ENCODE measurements at regions not wholly inside any gene's neighbourhood (a gene's known extent, or its start where the extent isn't known, plus 50 kb on each side); places are given as distances from the start of the nearest gene placed in this dataset.

DNA sequence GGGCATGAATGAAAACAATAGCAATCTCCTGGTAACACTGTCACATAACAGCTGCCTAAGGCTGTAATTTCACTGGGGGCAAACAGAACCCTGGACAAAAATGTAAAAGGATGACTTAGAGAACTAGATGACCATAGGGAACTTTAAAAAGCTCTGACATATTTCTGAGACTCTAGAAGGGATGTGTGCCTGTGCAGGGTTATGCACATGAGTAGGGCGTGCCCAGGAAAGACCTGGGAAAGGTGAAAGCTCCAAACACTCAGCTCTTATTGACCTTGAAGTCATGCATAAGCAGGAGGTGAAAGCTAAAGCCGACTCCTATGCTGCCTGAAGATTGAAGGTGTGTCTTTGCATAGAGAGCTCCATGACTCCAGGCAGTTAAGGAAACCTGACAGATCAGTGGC is 118.4 kb upstream of the BTBD3 start (continued):
- TF ChIP-seq, protein P1, sequence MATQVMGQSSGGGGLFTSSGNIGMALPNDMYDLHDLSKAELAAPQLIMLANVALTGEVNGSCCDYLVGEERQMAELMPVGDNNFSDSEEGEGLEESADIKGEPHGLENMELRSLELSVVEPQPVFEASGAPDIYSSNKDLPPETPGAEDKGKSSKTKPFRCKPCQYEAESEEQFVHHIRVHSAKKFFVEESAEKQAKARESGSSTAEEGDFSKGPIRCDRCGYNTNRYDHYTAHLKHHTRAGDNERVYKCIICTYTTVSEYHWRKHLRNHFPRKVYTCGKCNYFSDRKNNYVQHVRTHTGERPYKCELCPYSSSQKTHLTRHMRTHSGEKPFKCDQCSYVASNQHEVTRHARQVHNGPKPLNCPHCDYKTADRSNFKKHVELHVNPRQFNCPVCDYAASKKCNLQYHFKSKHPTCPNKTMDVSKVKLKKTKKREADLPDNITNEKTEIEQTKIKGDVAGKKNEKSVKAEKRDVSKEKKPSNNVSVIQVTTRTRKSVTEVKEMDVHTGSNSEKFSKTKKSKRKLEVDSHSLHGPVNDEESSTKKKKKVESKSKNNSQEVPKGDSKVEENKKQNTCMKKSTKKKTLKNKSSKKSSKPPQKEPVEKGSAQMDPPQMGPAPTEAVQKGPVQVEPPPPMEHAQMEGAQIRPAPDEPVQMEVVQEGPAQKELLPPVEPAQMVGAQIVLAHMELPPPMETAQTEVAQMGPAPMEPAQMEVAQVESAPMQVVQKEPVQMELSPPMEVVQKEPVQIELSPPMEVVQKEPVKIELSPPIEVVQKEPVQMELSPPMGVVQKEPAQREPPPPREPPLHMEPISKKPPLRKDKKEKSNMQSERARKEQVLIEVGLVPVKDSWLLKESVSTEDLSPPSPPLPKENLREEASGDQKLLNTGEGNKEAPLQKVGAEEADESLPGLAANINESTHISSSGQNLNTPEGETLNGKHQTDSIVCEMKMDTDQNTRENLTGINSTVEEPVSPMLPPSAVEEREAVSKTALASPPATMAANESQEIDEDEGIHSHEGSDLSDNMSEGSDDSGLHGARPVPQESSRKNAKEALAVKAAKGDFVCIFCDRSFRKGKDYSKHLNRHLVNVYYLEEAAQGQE (IDR thresholded peaks at IDR 0.05; ENCODE audit: unreplicated experiment) = no peak
- no peak for TF ChIP-seq STAT1 (IDR thresholded peaks at IDR 0.05; ENCODE audit: unreplicated experiment)
- no peak for TF ChIP-seq ZNF331 (CRISPR knock-in tag; IDR thresholded peaks at IDR 0.05; ENCODE audit: low read depth)
- no peak for TF ChIP-seq POLR2AphosphoS5 (IDR thresholded peaks at IDR 0.05; ENCODE audit: low read depth)
- no peak for TF ChIP-seq NANOG (IDR thresholded peaks at IDR 0.05; ENCODE audit: borderline replicate concordance)
- TF ChIP-seq, protein P2, sequence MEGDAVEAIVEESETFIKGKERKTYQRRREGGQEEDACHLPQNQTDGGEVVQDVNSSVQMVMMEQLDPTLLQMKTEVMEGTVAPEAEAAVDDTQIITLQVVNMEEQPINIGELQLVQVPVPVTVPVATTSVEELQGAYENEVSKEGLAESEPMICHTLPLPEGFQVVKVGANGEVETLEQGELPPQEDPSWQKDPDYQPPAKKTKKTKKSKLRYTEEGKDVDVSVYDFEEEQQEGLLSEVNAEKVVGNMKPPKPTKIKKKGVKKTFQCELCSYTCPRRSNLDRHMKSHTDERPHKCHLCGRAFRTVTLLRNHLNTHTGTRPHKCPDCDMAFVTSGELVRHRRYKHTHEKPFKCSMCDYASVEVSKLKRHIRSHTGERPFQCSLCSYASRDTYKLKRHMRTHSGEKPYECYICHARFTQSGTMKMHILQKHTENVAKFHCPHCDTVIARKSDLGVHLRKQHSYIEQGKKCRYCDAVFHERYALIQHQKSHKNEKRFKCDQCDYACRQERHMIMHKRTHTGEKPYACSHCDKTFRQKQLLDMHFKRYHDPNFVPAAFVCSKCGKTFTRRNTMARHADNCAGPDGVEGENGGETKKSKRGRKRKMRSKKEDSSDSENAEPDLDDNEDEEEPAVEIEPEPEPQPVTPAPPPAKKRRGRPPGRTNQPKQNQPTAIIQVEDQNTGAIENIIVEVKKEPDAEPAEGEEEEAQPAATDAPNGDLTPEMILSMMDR (conservative IDR thresholded peaks at IDR 0.05; ENCODE audit: low read depth in 2 of 2) = no peak
- no peak for TF ChIP-seq JUNB (IDR thresholded peaks at IDR 0.05; ENCODE audit: unreplicated experiment)
- TF ChIP-seq CREB1 (CRISPR knock-in tag; IDR thresholded peaks at IDR 0.05; ENCODE audit: low read depth) = no peak

DNA sequence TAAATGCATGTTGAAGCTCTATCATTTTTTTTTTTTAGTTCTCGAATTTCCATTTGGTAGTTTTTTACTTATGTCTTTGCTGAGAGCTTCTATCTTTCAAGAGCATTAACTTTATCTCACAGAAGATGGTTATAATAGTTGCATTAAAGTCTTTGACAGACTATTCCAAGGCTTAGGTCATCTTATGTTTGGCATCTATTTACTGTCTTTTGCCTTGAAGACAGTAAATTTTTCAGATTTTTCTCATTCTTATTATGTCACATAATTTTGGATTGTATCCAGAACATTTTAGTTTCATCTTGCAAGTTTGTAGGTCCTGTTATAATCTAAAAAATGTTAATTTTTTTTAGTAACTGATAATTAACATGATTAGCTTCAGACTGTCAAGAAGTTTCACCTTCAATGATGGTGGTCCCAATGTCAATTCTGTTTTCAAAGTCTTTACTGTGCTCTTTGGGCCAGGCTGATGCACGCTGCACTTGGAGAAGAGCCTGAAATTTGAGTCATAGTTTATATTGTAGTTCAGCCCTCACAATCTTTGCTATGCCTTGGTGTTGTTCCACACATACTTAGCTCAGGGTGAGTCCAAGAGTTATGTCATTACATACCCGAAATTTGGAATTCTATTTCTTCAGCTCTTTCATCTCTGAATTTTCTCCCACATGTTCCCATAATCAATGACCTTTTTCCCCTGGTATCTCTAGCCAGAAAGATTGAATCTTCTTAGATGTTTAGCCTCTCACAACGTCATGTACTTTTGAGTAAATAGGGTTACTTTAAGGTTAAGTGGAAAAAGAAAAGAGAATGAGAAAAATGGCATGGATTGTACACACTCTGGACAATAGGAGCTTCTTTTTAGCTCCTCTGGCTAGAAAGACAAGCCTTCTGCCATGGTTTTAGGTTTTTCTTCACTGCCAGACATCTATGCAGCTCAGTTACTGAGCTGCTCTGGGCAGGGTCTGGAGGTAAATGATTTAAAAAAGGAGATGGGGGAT is 110.3 kb upstream of the BTBD3 start:
- Mint-ChIP-seq H3K4me1 (peaks cover 18% of the 10 kb centered on the region), H3K4me3 (no peak overlapping the region), H3K36me3 (ENCODE audit: low read depth) (no peaks in the 10 kb centered on the region), H3K27ac (no peak overlapping the region), H3K9me3 (no peaks in the 10 kb centered on the region), H3K27me3 (ENCODE audit: insufficient read depth, low read depth, poor library complexity) (no peaks in the 10 kb centered on the region)
- H3K9me2 ChIP-seq (ENCODE audit: insufficient read depth) = no peaks in the 10 kb centered on the region
- H3F3A ChIP-seq (replicated peaks; ENCODE audit: low read depth) = no peaks in the 10 kb centered on the region
- H4K20me1 ChIP-seq (replicated peaks; ENCODE audit: insufficient read depth) = no peaks in the 10 kb centered on the region
- no peaks in the 10 kb centered on the region for H3K36me3 ChIP-seq (ENCODE audit: insufficient read depth)
- no peaks in the 10 kb centered on the region for H3K27me3 ChIP-seq (ENCODE audit: insufficient read depth)
- no peak overlapping the region for H2AFZ ChIP-seq
- no peak for DNase-seq (ENCODE audit: low spot score)
- peaks cover 4% of the 10 kb centered on the region; the same call in 1 of the 2 replicates for H3K4me1 ChIP-seq (ENCODE audit: insufficient read depth)
- no peaks in the 10 kb centered on the region for H3K79me2 ChIP-seq (replicated peaks; ENCODE audit: insufficient read depth)
- H3K4me2 ChIP-seq = no peak overlapping the region
- ATAC-seq = no peak
- H3K4me3 ChIP-seq = no peak overlapping the region
- no peak overlapping the region for H3K27ac ChIP-seq (ENCODE audit: low read depth)
- TF ChIP-seq JUNB (IDR thresholded peaks at IDR 0.05; ENCODE audit: unreplicated experiment) = no peak
- no peak for TF ChIP-seq CREB1 (CRISPR knock-in tag; IDR thresholded peaks at IDR 0.05; ENCODE audit: low read depth)
- TF ChIP-seq, protein P3, sequence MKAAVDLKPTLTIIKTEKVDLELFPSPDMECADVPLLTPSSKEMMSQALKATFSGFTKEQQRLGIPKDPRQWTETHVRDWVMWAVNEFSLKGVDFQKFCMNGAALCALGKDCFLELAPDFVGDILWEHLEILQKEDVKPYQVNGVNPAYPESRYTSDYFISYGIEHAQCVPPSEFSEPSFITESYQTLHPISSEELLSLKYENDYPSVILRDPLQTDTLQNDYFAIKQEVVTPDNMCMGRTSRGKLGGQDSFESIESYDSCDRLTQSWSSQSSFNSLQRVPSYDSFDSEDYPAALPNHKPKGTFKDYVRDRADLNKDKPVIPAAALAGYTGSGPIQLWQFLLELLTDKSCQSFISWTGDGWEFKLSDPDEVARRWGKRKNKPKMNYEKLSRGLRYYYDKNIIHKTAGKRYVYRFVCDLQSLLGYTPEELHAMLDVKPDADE (IDR thresholded peaks at IDR 0.05) = no peak
- no peak for TF ChIP-seq NANOG (IDR thresholded peaks at IDR 0.05; ENCODE audit: borderline replicate concordance)
- TF ChIP-seq, protein P1 (IDR thresholded peaks at IDR 0.05; ENCODE audit: unreplicated experiment) = no peak
- TF ChIP-seq ZNF331 (CRISPR knock-in tag; IDR thresholded peaks at IDR 0.05; ENCODE audit: low read depth) = no peak
- no peak for TF ChIP-seq ZNF114 (CRISPR knock-in tag; IDR thresholded peaks at IDR 0.05)
- TF ChIP-seq EZH2phosphoT487 (IDR thresholded peaks at IDR 0.05; ENCODE audit: unreplicated experiment) = no peak
- TF ChIP-seq STAT1 (IDR thresholded peaks at IDR 0.05; ENCODE audit: unreplicated experiment) = no peak

Data from GM23338 (cell line).